SU-DHL-6 (cell line): ENCODE measurements at regions not wholly inside any gene's neighbourhood (a gene's known extent, or its start where the extent isn't known, plus 50 kb on each side); places are given as distances from the start of the nearest gene placed in this dataset.

Experiments
- CTCF ChIP-seq: fragments of 200-600 bp; sonication (generic); IDR thresholded peaks from one replicate; pipeline ENCODE4 v1.5.1; 2017; ENCODE audit warnings: antibody characterized with exemption, mild to moderate bottlenecking, low read length, moderate library complexity; ENCODE audit not compliant: insufficient read depth, poor library complexity, severe bottlenecking
- EZH2phosphoT487 ChIP-seq: fragments of 200-600 bp; sonication (generic), shearing (Covaris generic); conservative IDR thresholded peaks from 2 replicates; pipeline ENCODE4 v1.6.1; 2018; ENCODE audit warnings: mild to moderate bottlenecking, antibody characterized with exemption, low read length, moderate library complexity, mixed read lengths

- no peak for TF ChIP-seq CTCF
- TF ChIP-seq EZH2phosphoT487, result no peak
These were observed 217.9 kb downstream of the AEBP2 start for GRCh38 chr12:19657118-19657731.
